ENCODE measurements at regions not wholly inside any gene's neighbourhood (a gene's known extent, or its start where the extent isn't known, plus 50 kb on each side); places are given as distances from the start of the nearest gene placed in this dataset.
A peak's percentile ranks its signal among the peaks of the same experiment; 100 is the strongest.

GRCh38 chr11:129290966-129291365 is 84.7 kb upstream of the BARX2 start:
- no peak for DNase-seq

- no peak for DNase-seq
These were observed 86.2 kb upstream of the BARX2 start for GRCh38 chr11:129289350-129290040.

- DNase-seq = no peak
These were observed 87.7 kb upstream of the BARX2 start for GRCh38 chr11:129287920-129288319.

- DNase-seq = no peak
These were observed 88.8 kb upstream of the BARX2 start for GRCh38 chr11:129286813-129287212.

GRCh38 chr11:129285402-129285786 is 90.3 kb upstream of the BARX2 start:
- no peak for DNase-seq

- no peak for DNase-seq
These were observed 91.0 kb upstream of the ARHGAP32 start for GRCh38 chr11:129283141-129283540.

GRCh38 chr11:129282634-129283033 is 90.5 kb upstream of the ARHGAP32 start:
- no peak for DNase-seq

- DNase-seq = no peak
These were observed 89.6 kb upstream of the ARHGAP32 start for GRCh38 chr11:129281471-129282415.

- peak; percentile 31 to 40 for DNase-seq
These were observed 88.1 kb upstream of the ARHGAP32 start for GRCh38 chr11:129280027-129280811.

GRCh38 chr11:129279326-129280026 is 87.4 kb upstream of the ARHGAP32 start:
- DNase-seq = peak; percentile 57 to 58

GRCh38 chr11:129278586-129279319 is 86.6 kb upstream of the ARHGAP32 start:
- peak in 1 of 2 experiments; percentile 24 for DNase-seq

GRCh38 chr11:129277198-129277843 is 85.2 kb upstream of the ARHGAP32 start:
- DNase-seq = no peak

GRCh38 chr11:129275828-129276227 is 83.7 kb upstream of the ARHGAP32 start:
- DNase-seq = no peak

- DNase-seq = no peak
These were observed 82.0 kb upstream of the ARHGAP32 start for GRCh38 chr11:129273944-129274711.

GRCh38 chr11:129273322-129273721 is 81.2 kb upstream of the ARHGAP32 start:
- no peak for DNase-seq

- DNase-seq = no peak
These were observed 78.9 kb upstream of the ARHGAP32 start for GRCh38 chr11:129271030-129271429.

- no peak for DNase-seq
These were observed 78.3 kb upstream of the ARHGAP32 start for GRCh38 chr11:129270446-129270845.

GRCh38 chr11:129268371-129268770 is 76.2 kb upstream of the ARHGAP32 start:
- DNase-seq = no peak

GRCh38 chr11:129267716-129268115 is 75.6 kb upstream of the ARHGAP32 start:
- no peak for DNase-seq

- DNase-seq = no peak
These were observed 74.4 kb upstream of the ARHGAP32 start for GRCh38 chr11:129266536-129266935.

All from activated CD4-positive, alpha-beta T cell treated with anti-CD3 and anti-CD28 coated beads, Interleukin-2, amount 50 U/mL, for 48 hours (primary cell).